ENCODE measurements at regions not wholly inside any gene's neighbourhood (a gene's known extent, or its start where the extent isn't known, plus 50 kb on each side); places are given as distances from the start of the nearest gene placed in this dataset.

DNA sequence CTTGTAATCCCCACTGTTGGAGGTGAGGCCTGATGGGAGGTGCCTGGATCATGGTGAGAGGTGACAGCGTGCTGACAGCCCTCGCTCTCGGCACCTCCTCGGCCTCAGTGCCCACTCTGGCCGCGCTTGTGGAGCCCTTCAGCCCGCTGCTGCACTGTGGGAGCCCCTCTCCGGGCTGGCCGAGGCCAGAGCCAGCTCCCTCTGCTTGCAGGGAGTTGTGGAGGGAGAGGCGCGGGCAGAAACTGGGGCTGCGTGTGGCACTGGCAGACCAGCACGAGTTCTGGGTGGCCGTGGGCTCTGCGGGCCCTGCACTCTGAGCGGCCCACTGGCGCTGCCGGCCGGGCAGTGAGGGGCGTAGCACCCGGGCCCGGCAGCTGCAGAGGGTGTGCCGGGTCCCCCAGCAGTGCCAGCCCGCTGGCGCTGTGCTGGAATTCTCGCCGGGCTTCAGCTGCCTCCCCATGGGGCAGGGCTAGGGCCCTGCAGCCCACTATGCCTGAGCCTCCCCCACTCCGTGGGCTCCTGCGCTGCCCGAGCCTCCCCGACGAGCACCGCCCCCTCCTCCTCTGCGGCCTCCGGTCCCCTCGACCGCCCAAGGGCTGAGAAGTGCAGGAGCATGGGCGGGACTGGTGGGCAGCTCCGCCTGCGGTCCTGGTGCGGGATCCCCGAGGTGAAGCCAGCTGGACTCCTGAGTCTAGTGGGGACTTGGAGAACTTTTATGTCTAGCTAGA, 197.1 kb downstream of the SPP2 start:
- no peak for DNase-seq (ENCODE audit: low read depth)

DNA sequence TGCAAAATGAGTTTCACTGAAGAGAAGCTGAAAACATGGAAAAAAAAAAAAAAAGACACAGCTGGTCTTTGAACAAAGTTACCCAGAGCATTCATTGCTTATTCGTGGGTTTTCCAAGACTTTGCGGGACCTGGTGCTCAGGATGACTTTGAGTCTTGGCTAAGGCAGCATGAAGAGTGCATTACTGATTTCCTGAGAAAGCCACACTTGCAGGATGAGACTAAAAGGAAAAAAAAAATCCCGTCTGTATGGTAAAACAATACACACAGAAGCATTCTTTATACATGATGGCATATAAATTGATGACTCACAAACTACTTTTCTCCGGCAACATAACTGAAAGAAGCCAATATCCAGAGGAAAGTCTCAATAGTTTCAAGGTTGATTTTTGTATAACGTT, 195.4 kb downstream of the SPP2 start:
- DNase-seq (ENCODE audit: low read depth): peak; percentile 72

DNA sequence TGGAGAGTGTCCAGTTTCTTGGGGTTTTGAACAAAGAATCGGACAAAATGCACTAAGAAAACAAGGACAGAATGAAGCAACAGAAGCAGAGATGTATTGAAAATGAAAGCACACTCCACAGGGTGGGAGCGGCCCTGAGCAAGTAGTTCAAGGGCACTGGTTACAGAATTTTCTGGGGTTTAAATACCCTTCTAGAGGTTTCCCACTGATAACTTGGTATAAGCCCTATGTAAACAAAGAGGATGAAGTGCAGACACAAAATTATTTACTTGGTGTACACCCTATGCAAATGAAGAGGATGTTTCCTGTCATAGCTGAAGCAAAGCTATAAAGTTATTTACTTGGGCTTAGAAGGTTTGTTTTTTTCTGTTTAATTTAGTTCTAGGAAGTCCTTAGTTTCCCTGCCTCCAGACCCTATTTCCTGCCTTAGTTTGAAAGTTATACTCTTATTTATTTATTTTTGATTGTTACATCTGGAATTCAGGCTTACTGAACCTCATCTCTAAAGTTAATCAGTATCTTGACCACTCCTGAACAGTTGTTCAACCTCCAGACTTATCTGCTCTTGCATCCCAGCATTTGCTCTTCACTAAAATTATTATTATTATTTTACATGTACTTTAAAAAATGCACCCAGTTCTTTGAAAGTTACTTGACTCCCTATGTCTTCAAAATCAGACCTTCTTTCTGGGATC, 193.5 kb downstream of the SPP2 start:
- no peak for DNase-seq (ENCODE audit: low read depth)

DNA sequence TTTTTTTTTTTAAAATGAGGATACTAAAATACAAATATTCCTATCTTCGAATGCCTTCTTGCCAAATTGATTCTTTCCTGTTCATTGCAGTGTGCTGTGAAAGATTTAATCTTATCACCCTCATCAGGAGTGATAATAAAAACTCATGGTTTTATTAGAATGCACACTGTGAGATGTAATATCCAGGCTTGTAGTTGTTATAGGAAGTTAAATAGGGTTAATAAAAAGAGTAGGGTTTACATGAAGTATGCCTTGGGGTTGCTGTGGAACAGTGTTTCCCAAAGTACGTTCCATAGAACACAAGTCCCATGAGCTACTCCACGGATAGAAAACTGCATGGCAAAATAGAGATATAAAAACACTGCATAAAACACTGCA, 191.9 kb downstream of the SPP2 start:
- DNase-seq (ENCODE audit: low read depth): no peak

DNA sequence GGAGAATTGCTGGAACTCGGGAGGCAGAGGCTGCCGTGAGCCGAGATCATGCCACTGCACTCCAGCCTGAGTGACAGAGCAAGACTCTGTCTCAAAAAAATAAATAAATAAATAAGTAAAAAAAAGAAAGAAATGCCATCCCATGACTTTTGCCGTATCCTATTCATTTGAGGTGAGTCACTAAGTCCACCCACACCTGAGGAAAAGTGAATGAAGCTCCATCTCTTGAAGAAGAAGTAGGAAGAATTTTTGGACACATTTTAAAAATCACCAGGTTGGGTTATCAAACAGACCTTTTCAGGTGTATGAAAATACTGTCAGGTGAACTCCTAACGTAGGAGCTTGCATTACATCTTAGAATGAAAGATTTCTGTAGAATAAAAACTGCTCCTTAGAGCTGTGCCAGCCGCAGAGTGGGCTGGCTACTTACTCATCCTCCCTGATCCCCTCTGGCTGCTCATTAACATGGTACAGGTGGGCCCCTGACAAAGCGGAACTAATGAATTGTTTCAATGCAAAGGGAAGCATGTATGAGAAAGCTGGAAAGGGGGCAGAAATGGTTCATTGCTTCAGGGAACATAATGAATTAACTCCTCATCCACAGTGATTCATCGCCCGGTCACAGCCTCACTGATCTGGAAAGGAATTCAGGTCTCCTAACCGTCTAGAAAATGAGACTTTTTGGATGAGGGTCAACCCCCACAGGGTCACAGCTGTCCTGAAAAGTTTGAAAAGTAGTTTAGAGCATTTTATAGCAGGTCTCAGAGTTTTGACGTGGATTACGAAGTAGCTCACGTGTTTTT, 191.4 kb downstream of the SPP2 start:
- peak; percentile 62 for DNase-seq (ENCODE audit: low read depth)

DNA sequence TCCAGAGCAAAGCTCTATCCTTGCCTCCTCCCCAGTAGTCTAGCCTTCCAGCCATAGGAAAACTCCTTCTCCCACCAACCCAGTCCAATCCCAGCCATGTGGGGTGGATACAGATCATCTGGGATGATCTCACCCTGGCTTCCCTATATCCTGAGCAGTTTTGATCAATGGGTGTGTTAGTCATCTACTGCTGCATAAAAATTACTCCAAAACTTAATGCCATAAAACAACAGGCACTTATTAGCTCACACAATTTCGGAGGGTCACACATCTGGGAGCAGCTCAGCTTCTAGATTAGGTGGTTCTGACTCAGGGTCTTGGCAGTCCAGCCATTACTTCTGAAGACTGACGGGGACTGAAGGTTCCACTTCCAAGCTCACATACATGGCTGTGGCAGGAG, 190.4 kb downstream of the SPP2 start:
- peak; percentile 55 for DNase-seq (ENCODE audit: low read depth)

DNA sequence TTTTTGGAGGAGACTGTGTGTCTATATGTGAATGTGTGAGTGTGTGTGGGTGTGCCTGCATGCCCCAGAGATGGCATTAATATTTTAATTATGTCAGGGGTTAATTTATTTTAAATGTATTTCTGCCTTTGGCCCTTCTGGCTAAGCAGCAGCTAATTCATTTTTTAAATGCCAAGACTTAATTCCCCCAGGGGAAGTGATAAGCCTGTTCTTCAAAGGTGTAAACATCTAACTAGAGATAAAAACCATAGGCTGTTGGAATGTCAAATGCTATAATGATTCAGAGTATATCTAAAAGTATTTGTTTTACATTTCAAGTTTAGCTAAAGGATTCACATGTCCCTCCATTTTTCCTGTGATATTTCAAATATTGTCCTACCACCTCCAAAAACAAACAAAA, 184.7 kb downstream of the SPP2 start:
- DNase-seq (ENCODE audit: low read depth): no peak

DNA sequence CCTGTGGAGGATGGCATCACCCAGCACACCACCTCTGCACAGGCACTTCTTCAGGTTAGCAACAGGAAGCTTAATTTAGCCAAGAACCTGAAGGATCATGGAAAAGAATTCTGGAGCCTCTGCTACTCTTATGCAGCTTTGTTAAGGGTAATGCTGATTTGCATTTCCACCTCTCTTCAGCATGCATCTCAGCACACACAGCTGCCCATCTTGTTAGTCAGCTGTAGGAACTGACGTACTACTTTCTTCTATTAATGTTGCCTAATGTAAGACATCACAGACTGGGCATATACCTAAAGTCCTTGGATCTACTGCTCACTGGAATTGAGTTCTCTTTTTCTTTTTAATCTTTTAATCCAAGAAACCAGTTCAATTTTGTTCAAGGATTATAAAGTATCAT, 181.0 kb downstream of the SPP2 start:
- no peak for DNase-seq (ENCODE audit: low read depth)

DNA sequence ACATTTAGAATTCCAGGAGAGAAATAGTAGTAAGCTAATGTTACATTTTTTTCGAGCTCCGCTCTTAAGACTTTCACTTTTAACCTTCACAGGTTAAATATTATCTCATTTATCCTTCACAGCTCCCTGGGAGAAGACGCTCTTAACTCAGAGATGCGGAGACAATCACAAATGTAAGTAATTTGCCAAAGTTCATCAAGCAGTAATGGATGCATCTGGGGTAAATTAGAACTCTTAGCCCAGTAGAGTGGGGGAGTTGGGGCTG, 168.5 kb downstream of the SPP2 start:
- no peak for DNase-seq (ENCODE audit: low read depth)

DNA sequence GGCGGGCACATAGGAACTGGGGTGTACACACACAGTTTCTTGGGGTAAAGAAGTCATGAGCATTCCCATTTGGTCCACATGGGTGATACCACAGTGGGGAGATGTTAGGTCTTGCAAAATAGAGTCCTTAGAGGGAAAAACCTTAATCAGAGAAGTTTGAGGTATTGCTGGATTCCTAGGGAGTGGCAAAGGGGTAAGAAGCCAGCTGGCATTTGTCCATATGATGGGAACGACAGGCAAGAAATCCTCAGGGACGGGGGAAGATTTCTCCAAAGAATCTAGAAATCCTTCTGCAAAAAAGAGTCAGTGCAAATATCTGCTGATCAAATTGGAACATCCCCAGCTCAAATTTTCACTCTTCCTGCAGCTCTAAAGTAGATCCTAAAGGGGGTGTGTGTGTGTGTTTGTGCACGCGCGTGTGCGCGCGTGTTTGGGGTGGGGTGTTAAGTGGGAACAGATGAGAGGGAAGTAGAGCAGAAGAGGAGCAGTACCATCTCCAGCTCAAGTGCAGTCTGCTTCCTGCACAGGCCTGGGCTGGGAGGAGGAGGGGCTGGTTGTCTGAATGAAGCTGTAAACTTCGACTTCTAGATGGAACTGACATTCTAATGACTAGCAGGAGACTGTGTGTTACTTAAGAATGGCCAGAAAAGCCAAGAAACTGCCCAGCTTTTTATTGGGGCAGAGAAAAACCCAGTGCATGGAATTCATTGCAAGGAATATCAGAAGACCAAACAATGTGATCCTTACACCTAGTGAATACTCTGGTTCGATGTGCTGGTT, 168.0 kb downstream of the SPP2 start:
- DNase-seq (ENCODE audit: low read depth): no peak

DNA sequence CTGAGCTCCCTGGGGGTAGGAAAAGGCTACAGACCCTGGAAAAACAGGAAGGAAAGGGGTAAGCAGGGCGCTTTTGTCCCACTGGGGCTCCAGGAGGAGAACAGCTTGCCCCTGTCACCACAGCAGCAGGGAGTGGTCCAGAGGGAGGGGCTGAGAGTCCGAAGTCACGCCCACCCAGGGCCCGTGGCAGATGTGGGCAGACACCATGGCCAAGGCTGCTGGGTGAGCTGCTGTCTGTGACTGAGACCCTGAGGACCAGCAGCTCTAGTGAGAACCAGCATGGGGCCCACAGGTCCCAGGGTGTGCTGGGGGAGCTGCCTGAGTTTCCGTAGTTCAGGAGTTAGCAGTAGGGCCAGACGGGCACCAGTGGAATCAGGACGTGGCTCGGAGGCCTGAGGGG, 162.0 kb downstream of the SPP2 start:
- no peak for DNase-seq (ENCODE audit: low read depth)

DNA sequence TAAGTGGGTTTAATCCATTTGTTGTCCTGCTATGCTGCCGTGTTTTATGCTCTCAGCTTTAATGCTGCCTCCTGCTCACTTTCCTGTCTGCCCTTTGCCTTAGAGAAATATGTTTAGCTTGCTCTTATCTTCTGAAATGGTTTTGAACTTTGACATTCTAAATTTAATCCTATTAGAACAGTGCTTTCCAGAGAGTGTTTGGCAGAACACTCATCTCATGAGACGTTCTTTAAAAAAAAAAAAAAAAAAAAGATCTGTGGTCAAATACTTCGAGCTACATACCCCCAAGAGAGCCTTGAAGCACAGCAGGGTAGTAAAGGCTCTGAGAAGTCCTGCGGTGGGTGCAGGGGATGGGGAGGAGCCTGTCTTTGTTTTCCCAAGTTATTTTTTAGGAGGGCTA, 161.3 kb downstream of the SPP2 start:
- no peak for DNase-seq (ENCODE audit: low read depth)

DNA sequence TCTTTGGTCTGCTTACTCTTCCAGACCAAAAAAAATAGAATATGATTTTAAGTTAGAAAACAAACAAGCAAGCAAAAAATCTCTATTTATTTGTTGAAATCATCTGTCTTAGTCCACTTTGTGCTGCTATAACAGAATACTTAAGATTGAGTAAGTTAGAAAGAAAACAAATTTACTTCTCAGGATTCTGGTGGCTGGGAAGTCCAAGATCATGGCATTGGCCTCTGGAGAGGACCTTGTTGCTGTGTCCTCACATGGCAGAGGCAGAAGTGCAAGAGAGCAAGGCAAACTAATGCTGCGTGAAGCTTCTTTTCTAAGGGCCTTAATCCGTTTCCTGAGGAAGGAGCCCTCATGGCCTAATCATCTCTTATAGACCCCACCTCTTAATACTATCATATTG, 156.2 kb downstream of the SPP2 start:
- DNase-seq (ENCODE audit: low read depth): no peak

DNA sequence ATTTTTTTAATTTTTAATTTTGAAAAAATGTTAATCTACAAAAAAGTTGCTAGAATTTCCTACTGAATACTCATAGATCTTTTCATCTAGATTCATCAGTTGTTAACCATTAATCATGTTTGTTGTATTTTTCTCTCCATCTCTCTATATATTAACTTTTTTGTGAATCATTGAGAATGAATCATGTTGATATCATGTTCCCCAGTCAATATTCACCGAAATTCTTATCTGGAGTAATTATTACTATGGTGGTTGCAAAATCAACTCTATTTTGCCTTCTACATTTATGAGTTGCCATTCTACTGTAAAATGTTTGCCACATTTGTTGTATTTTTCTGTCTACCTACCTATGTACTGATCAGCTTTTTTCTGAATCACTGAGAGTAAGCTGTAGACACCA, 154.0 kb downstream of the SPP2 start:
- DNase-seq (ENCODE audit: low read depth): no peak

DNA sequence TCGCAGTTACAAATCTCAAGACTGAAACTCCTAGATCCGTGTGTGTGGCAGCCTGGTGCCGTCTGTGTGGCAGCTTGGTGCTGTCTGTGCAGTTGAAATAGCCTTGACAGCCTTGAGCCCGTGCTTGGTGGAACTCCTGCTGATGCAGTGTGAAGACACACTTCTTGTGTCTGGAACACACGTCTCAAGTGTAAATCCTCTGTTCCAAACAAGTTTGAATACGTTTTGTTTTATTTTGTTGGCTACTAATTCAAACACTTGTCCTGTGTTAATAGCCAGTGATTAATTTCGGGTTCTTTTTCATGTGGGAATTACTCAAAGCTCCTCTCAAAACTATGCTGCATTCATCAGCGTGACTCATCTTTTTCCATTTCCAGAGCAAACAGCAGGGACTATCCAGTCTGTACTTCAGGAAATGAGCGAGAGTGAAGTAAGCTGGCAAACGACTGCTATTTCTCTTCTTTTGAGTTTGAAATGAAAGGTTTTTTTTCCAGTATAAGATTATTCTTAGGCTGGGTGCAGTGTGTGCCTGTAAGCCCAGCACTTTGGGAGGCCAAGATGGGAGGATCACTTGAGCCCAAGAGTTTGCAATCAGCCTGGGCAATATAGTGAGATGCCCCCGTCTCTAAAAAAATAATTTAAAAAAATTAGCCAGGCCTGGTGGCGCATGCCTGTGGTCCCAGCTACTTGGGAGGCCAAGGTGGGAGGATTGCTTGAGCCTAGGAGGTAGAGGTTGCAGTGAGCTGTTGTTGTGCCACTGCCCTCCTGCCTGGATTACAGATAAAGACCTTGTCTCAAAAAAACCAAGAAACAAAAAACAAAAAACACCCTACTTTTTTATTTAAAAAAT, 152.9 kb downstream of the SPP2 start:
- DNase-seq (ENCODE audit: low read depth): peak; percentile 96

DNA sequence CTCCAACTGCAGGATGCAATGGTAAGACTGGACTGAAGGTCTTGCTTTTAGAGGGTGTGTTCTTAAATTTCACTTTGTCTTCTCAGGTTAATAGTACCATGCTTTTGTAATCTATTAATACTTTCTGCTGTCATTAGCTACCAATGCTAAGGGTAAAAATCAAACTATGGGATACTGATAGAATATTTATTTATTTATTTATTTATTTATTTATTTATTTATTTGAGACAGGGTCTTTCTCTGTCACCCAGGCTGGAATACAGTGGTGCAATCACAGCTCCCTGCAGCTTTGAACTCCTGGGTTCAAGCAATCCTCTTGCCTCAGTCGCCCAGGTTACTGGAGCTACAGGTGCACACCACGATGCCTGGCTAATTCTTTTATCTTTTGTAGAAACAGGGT, 152.1 kb downstream of the SPP2 start:
- DNase-seq (ENCODE audit: low read depth): no peak

DNA sequence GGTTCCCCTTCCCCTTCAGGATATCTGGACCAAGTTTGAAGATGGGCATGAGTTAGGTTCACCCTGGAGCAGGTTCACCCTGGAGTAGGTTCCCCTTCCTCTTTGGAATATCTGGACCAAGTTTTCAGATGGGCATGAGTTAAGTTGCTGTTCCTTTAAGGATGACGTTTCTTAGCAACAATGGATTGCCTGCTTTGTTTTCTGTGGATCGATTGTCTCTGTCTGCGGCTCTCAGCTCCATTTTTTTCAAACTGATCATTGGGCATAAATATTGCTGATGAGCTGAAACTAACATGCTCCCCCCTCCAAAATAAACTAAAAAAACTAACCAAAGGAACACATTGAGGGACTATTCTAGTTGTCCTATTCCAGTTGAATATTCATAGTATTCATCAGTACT, 149.5 kb downstream of the SPP2 start:
- no peak for DNase-seq (ENCODE audit: low read depth)

DNA sequence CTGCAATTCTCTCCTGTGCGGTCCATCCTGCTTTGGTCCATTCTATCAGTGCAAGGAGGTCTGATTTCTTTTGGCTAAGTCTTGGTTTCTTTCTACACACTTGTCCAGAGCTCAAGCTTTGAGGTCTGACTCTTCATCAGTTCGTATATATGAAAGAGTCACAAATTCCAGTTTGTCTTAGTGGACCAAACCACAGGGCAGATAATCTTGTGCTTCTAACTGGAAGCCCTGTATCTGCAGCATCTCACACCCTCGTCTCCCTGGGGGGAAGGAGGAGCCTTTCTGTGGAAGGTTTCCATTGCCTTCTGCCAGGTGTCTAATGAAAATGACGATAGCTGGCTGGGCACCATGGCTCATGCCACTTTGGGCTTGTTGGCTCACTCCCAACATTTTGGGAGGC, 148.5 kb downstream of the SPP2 start:
- no peak for DNase-seq (ENCODE audit: low read depth)

DNA sequence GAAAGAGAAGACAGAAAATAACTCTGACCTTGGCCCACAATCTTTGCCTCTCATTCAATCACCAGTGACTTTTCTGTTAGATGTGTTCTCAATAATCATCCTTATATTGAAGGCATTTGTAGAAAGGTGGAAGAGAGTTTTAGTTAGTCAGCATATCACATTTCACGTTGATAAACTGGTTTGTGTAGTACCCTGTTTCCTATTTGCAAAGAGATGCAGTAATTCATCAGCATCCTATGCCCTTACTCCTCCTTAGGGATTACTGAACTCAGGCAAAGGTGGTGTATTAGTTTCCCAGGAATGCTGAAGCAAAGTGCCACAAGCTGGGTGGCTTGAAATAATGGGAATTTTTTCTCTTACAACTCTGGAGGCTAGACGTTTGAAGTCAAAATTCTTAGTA, 145.0 kb downstream of the SPP2 start:
- no peak for DNase-seq (ENCODE audit: low read depth)

DNA sequence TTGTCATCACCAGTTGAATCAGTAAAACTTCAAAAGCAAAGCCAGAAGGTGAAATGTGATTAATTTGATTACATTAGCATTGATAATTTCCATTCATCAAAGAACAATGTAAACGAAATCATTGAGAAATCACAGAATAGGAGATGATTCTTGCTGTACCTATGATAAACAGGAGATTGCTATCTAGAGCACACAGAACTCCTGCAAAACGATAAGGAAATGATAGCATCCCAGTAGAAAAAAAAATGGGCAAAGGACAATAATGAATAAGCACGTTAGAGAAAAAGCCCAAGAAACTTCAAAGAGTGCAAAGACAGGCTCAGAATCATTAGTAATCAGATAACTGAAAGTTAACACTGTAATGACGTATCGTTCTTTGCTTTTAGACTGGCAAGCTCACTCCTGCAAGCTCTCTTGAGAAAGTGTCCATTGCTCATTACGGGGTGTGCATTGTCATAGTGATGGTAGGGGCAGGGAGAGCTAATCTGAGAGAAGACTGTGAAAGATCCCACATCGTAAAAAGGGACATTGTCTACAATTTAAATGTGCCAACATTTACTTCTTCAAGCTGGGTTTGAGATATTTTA, 143.6 kb downstream of the SPP2 start:
- DNase-seq (ENCODE audit: low read depth): no peak

DNA sequence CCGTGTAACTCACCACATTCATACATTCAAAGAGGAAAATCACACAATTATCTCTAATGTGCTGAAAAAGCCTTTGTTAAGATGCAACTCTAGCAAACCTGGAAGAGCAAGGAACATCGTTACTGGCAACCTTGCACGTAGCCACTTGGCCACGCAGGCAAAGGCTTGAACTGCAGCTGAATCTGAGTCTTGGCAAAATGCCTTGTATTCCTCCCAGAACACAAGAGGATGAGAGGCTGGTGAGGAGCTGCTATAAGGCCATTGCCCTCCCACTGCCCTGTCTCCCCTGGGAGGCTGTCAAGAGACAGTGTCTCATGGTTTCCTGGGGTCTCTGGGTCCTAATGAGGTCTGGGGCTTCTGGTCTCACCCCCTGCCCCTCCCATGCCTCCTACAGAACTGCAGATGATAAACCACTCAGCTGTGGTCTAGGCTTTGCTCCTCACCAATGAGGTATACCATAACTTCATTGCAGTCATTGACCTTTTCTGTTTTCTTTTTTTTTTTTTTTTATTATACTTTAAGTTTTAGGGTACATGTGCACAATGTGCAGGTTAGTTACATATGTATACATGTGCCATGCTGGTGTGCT, 141.4 kb downstream of the SPP2 start:
- no peak for DNase-seq (ENCODE audit: low read depth)
